Astrocyte (in vitro differentiated cells and primary cell): ENCODE measurements at regions not wholly inside any gene's neighbourhood (a gene's known extent, or its start where the extent isn't known, plus 50 kb on each side); places are given as distances from the start of the nearest gene placed in this dataset.

ENCODE experiments used
- EZH2 ChIP-seq: IDR thresholded peaks from 2 replicates; pipeline ENCODE4 v1.6.1; 2012; ENCODE audit warnings: mild to moderate bottlenecking, low read length, inconsistent platforms; ENCODE audit not compliant: insufficient read depth
- TF ChIP-seq, protein P1 (sequence below): IDR thresholded peaks from 2 replicates; pipeline ENCODE4 v1.5.1; 2011; ENCODE audit warnings: low read depth, mild to moderate bottlenecking, inconsistent platforms, low read length, moderate library complexity; ENCODE audit not compliant: insufficient read depth

- TF ChIP-seq, protein P1, sequence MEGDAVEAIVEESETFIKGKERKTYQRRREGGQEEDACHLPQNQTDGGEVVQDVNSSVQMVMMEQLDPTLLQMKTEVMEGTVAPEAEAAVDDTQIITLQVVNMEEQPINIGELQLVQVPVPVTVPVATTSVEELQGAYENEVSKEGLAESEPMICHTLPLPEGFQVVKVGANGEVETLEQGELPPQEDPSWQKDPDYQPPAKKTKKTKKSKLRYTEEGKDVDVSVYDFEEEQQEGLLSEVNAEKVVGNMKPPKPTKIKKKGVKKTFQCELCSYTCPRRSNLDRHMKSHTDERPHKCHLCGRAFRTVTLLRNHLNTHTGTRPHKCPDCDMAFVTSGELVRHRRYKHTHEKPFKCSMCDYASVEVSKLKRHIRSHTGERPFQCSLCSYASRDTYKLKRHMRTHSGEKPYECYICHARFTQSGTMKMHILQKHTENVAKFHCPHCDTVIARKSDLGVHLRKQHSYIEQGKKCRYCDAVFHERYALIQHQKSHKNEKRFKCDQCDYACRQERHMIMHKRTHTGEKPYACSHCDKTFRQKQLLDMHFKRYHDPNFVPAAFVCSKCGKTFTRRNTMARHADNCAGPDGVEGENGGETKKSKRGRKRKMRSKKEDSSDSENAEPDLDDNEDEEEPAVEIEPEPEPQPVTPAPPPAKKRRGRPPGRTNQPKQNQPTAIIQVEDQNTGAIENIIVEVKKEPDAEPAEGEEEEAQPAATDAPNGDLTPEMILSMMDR: no peak
- no peak for TF ChIP-seq EZH2
Measured at GRCh38 chr1:103341377-103341880, 184.1 kb upstream of the RNPC3 start.
